ENCODE measurements at regions not wholly inside any gene's neighbourhood (a gene's known extent, or its start where the extent isn't known, plus 50 kb on each side); places are given as distances from the start of the nearest gene placed in this dataset.

DNA sequence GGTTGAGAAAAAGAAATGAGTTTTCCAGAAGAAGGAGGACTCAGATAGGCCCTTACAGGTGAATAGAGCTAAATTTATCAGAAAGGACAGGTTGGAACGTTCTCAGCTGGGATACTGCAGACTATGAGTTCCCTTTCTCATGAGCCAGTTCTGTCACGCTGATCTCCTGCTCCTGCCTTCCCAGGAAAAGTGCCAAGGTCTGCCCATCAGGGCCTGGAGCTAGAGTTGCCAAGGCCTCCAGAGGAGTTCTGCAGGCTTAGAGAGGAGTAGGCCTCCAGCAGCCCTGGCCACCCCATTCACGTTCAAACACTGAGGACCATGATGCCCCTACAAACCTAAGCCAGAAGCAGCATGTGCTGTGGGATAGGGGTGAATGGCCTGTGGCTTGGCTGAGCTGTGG is 126.8 kb upstream of the TNR start:
- WGBS, 2 experiments (ENCODE audit: extremely low coverage in 1 of 2, insufficient coverage in 1 of 2, insufficient read length in 1 of 2, insufficient replicate concordance in 2 of 2, low coverage in 1 of 2, low lambda C conversion rate in 2 of 2, missing lambda C conversion rate in 1 of 2), result 96% methylated on average over 3 of the region's 3 CpGs; no CpG with 5 or more reads in 1 of the 2 experiments
- Histone ChIP-seq H3K79me1 (ENCODE audit: low read depth, low read length) (no peaks in the 10 kb centered on the region), H2AFZ (ENCODE audit: low read length) (no peak overlapping the region), H3K9me3 (ENCODE audit: insufficient read depth in 2 of 2, low read depth in 1 of 2, low read length in 1 of 2) (no peaks in the 10 kb centered on the region), H3K4me1 (replicated peaks in 1 of 4; ENCODE audit: control insufficient read depth in 3 of 4, insufficient read depth in 4 of 4, low read length in 3 of 4) (peaks cover 6 to 13% (median 12%) of the 10 kb centered on the region in 4 experiments; a peak in 6 of 7 replicates), H4K91ac (replicated peaks; ENCODE audit: insufficient read length, low read length) (no peak overlapping the region), H2BK12ac (ENCODE audit: low read depth, low read length) (no peak overlapping the region), H4K5ac (ENCODE audit: insufficient read length, low read depth, low read length) (no peak overlapping the region), H3K36me3 (ENCODE audit: control insufficient read depth in 2 of 4, insufficient read depth in 4 of 4, low read length in 3 of 4) (no peaks in the 10 kb centered on the region), H2BK15ac (ENCODE audit: low read length) (no peak overlapping the region), H2BK5ac (ENCODE audit: low read depth, low read length) (no peak overlapping the region), H3K18ac (ENCODE audit: extremely low read depth, low read length) (no peak overlapping the region), H3K23ac (ENCODE audit: insufficient read length) (no peak overlapping the region), H3K27ac (ENCODE audit: low read depth, low read length) (no peak overlapping the region), H3K14ac (ENCODE audit: insufficient read length) (no peak overlapping the region), H3K9ac (replicated peaks in 1 of 4; ENCODE audit: extremely low read depth in 1 of 4, low read depth in 3 of 4, low read length in 3 of 4) (no peak overlapping the region), H4K20me1 (replicated peaks in 1 of 2; ENCODE audit: control insufficient read depth in 1 of 2, insufficient read depth in 2 of 2, low read length in 2 of 2) (no peaks in the 10 kb centered on the region), H4K8ac (ENCODE audit: extremely low read depth, insufficient read depth, low read length) (no peak overlapping the region), H3K23me2 (ENCODE audit: low read depth, low read length) (no peaks in the 10 kb centered on the region), H3K4me2 (ENCODE audit: insufficient read depth in 1 of 2, low read depth in 2 of 2, low read length in 2 of 2) (no peak overlapping the region), H2BK120ac (replicated peaks; ENCODE audit: low read depth, low read length) (no peak overlapping the region), H2BK20ac (ENCODE audit: low read length) (no peak overlapping the region), H2AK5ac (ENCODE audit: low read depth, low read length) (no peak overlapping the region), H3K56ac (replicated peaks; ENCODE audit: insufficient read length, low read depth, low read length) (no peak overlapping the region), H3K4ac (replicated peaks; ENCODE audit: insufficient read length, low read depth, low read length) (no peak overlapping the region), H3K4me3 (ENCODE audit: extremely low read depth in 1 of 4, insufficient read depth in 2 of 4, low read depth in 3 of 4, low read length in 4 of 4) (no peak overlapping the region), H3K79me2 (ENCODE audit: control insufficient read depth in 1 of 2, insufficient read depth in 2 of 2, low read length in 2 of 2) (no peaks in the 10 kb centered on the region), H3K27me3 (replicated peaks in 1 of 4; ENCODE audit: control insufficient read depth in 3 of 4, extremely low read depth in 1 of 4, insufficient read depth in 3 of 4, low read length in 3 of 4) (peaks cover 0 to 2% (median 0%) of the 10 kb centered on the region in 4 experiments; a peak in 3 of 7 replicates)
- FAIRE-seq (no peak), DNase-seq (ENCODE audit: low read depth in 1 of 2, low spot score in 2 of 2) (no peak)
- TF ChIP-seq YY1 (IDR thresholded peaks at IDR 0.05; ENCODE audit: low read depth, low read length) (no peak), POLR2A (IDR thresholded peaks at IDR 0.05; ENCODE audit: control extremely low read depth in 1 of 2, low read depth in 2 of 2, low read length in 2 of 2) (no peak), CTBP2 (IDR thresholded peaks at IDR 0.05; ENCODE audit: borderline replicate concordance, insufficient read depth, insufficient read length, low read length) (no peak), RFX5 (IDR thresholded peaks at IDR 0.05; ENCODE audit: borderline replicate concordance, low read depth, low read length) (no peak), EZH2 (IDR thresholded peaks at IDR 0.05; ENCODE audit: low read depth, low read length, severe bottlenecking) (no peak), FOSL1 (IDR thresholded peaks at IDR 0.05; ENCODE audit: insufficient read depth, low read depth, low read length) (no peak), CHD1 (IDR thresholded peaks at IDR 0.05; ENCODE audit: low read depth, low read length) (no peak), BRCA1 (IDR thresholded peaks at IDR 0.05; ENCODE audit: low read depth, low read length) (no peak), PHF8 (conservative IDR thresholded peaks at IDR 0.05; ENCODE audit: low read depth, low read length) (no peak), ZNF274 (IDR thresholded peaks at IDR 0.05; ENCODE audit: borderline replicate concordance, extremely low read depth, low read length) (no peak)
- TF ChIP-seq, protein P1, sequence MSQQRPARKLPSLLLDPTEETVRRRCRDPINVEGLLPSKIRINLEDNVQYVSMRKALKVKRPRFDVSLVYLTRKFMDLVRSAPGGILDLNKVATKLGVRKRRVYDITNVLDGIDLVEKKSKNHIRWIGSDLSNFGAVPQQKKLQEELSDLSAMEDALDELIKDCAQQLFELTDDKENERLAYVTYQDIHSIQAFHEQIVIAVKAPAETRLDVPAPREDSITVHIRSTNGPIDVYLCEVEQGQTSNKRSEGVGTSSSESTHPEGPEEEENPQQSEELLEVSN (IDR thresholded peaks at IDR 0.05), result no peak
- ChIA-PET POLR2A (ENCODE audit: partially characterized antibody) (no interaction called here), CTCF (ENCODE audit: partially characterized antibody) (interaction anchor here (0.9 to 1.6 kb wide), 7 partner anchors 9 to 204 kb away, joined by 3 to 7 read pairs (median 3); no protein-coding TSS in a partner anchor)
